Neural progenitor cell (in vitro differentiated cells): ENCODE measurements at regions not wholly inside any gene's neighbourhood (a gene's known extent, or its start where the extent isn't known, plus 50 kb on each side); places are given as distances from the start of the nearest gene placed in this dataset.

Source experiments
- EZH2 ChIP-seq: fragments of 200-600 bp; sonication (generic); IDR thresholded peaks from 2 replicates; pipeline ENCODE4 v1.6.1; 2017; ENCODE audit warnings: antibody characterized with exemption, mild to moderate bottlenecking, moderate library complexity
- EZH2phosphoT487 ChIP-seq: fragments of 200-600 bp; sonication (generic); IDR thresholded peaks from 2 replicates; pipeline ENCODE4 v1.6.1; 2017; ENCODE audit warnings: antibody characterized with exemption
- TF ChIP-seq, protein P1 (sequence below): fragments of 200-600 bp; sonication (generic); IDR thresholded peaks from 2 replicates; pipeline ENCODE4 v1.5.1; 2017; ENCODE audit warnings: antibody characterized with exemption, mild to moderate bottlenecking

DNA sequence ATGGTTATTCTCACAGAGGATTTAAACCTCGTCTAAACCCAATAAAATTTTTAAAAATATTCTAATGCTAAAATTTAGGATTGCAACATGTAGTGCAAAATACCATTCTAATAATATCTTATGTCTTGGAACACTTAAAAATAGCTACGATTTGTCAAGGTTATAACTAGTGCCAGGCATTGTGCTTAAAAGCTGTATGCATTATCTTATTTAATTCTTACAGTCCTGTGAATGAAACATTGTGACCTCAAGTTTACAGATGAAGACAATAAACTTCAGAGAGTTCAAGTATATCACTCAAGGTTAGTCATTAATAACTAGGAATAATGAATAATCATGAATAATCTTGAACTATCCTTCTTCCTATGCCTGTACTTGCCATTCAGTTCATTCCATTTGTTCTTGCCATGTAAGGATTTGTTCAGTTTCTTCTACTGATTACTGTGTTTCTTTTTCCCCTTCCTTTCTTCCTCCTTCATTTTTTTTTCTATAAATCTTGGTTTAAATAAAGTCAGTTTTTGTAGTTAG, 897.6 kb upstream of the NR2F2 start:
- TF ChIP-seq, protein P1, sequence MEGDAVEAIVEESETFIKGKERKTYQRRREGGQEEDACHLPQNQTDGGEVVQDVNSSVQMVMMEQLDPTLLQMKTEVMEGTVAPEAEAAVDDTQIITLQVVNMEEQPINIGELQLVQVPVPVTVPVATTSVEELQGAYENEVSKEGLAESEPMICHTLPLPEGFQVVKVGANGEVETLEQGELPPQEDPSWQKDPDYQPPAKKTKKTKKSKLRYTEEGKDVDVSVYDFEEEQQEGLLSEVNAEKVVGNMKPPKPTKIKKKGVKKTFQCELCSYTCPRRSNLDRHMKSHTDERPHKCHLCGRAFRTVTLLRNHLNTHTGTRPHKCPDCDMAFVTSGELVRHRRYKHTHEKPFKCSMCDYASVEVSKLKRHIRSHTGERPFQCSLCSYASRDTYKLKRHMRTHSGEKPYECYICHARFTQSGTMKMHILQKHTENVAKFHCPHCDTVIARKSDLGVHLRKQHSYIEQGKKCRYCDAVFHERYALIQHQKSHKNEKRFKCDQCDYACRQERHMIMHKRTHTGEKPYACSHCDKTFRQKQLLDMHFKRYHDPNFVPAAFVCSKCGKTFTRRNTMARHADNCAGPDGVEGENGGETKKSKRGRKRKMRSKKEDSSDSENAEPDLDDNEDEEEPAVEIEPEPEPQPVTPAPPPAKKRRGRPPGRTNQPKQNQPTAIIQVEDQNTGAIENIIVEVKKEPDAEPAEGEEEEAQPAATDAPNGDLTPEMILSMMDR, result no peak
- TF ChIP-seq EZH2 (no peak), EZH2phosphoT487 (no peak)
